ENCODE measurements at regions not wholly inside any gene's neighbourhood (a gene's known extent, or its start where the extent isn't known, plus 50 kb on each side); places are given as distances from the start of the nearest gene placed in this dataset.

DNA sequence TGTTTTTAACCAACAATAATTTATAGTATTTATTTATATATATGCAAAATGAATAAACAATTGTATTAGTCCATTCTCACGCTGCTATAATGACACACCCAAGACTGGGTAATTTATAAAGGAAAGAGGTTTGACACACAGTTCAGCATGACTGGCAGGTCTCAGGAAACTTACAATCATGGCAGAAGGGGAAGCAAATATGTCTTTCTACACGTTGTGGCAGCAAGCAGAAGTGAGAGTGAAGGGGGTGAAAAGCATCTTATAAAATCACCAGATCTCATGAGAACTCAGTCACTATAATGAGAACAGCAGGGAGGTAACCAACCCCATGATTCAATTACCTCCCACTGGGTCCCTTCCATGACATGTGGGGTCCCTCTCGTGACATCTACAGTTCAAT lies 162.8 kb upstream of the SLITRK3 start:
- Histone ChIP-seq H3K4me3 (ENCODE audit: low read depth, low read length) (no peak overlapping the region), H3K27me3 (replicated peaks; ENCODE audit: control insufficient read depth, insufficient read depth, low read length) (no peaks in the 10 kb centered on the region), H3K36me3 (ENCODE audit: control insufficient read depth, insufficient read depth, low read length) (no peaks in the 10 kb centered on the region), H3K9me3 (no peaks in the 10 kb centered on the region), H3K4me1 (no peaks in the 10 kb centered on the region)
- Mint-ChIP-seq H3K27me3 (ENCODE audit: insufficient read depth, unreplicated experiment) (no peaks in the 10 kb centered on the region), H3K9me3 (ENCODE audit: unreplicated experiment) (no peaks in the 10 kb centered on the region), H3K36me3 (ENCODE audit: insufficient read depth, unreplicated experiment) (no peaks in the 10 kb centered on the region), H3K4me3 (ENCODE audit: unreplicated experiment) (no peak overlapping the region), H3K4me1 (ENCODE audit: low read depth, unreplicated experiment) (no peaks in the 10 kb centered on the region), H3K27ac (ENCODE audit: unreplicated experiment) (no peak overlapping the region)
- no peak for DNase-seq
- no TSS peak for BruUV-seq (replicated peaks)
- CTCF ChIA-PET = no interaction called here
- intact Hi-C loops (cut with micrococcal nuclease; ENCODE audit: unreplicated experiment) = no loop called here
- POLR2A ChIA-PET = no interaction called here
- TF ChIP-seq, protein P1, sequence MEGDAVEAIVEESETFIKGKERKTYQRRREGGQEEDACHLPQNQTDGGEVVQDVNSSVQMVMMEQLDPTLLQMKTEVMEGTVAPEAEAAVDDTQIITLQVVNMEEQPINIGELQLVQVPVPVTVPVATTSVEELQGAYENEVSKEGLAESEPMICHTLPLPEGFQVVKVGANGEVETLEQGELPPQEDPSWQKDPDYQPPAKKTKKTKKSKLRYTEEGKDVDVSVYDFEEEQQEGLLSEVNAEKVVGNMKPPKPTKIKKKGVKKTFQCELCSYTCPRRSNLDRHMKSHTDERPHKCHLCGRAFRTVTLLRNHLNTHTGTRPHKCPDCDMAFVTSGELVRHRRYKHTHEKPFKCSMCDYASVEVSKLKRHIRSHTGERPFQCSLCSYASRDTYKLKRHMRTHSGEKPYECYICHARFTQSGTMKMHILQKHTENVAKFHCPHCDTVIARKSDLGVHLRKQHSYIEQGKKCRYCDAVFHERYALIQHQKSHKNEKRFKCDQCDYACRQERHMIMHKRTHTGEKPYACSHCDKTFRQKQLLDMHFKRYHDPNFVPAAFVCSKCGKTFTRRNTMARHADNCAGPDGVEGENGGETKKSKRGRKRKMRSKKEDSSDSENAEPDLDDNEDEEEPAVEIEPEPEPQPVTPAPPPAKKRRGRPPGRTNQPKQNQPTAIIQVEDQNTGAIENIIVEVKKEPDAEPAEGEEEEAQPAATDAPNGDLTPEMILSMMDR (IDR thresholded peaks at IDR 0.05; ENCODE audit: insufficient read depth in 1 of 2, low read depth in 1 of 2, low read length in 1 of 2, severe bottlenecking in 1 of 2, unreplicated experiment in 1 of 2) = no peak

DNA sequence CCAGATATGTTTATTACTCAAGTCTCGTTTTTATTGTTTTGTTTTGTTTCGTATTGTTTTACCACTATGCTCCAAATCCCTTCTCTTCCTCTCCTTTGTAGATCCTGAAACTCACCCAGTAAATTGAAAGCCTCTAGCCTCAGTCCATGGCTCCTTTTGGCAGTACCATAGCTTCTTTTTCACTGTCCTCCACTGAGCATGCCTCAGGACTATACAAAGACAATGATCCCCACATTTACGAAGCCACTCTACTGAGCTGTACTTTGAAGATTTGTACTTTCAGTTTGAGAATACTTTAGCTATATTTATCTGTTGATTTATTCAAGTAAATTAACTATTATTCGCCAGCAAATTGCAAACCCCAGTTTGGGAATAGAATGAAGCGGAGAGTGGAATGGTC lies 159.1 kb upstream of the SLITRK3 start:
- Mint-ChIP-seq H3K9me3 (ENCODE audit: unreplicated experiment) (no peaks in the 10 kb centered on the region), H3K36me3 (ENCODE audit: insufficient read depth, unreplicated experiment) (no peaks in the 10 kb centered on the region), H3K27me3 (ENCODE audit: insufficient read depth, unreplicated experiment) (no peaks in the 10 kb centered on the region), H3K4me3 (ENCODE audit: unreplicated experiment) (no peak overlapping the region), H3K27ac (ENCODE audit: unreplicated experiment) (no peak overlapping the region), H3K4me1 (ENCODE audit: low read depth, unreplicated experiment) (no peaks in the 10 kb centered on the region)
- no peaks in the 10 kb centered on the region for H3K4me1 ChIP-seq
- no peak for DNase-seq
- ChIA-PET POLR2A (no interaction called here), CTCF (no interaction called here)
- no peaks in the 10 kb centered on the region for H3K27me3 ChIP-seq (replicated peaks; ENCODE audit: control insufficient read depth, insufficient read depth, low read length)
- intact Hi-C loops (cut with micrococcal nuclease; ENCODE audit: unreplicated experiment) = no loop called here
- no peak overlapping the region for H3K4me3 ChIP-seq (ENCODE audit: low read depth, low read length)
- no peaks in the 10 kb centered on the region for H3K9me3 ChIP-seq
- H3K36me3 ChIP-seq (ENCODE audit: control insufficient read depth, insufficient read depth, low read length) = no peaks in the 10 kb centered on the region
- TF ChIP-seq, protein P1 (IDR thresholded peaks at IDR 0.05; ENCODE audit: insufficient read depth in 1 of 2, low read depth in 1 of 2, low read length in 1 of 2, severe bottlenecking in 1 of 2, unreplicated experiment in 1 of 2) = no peak
- BruUV-seq (replicated peaks) = no TSS peak

DNA sequence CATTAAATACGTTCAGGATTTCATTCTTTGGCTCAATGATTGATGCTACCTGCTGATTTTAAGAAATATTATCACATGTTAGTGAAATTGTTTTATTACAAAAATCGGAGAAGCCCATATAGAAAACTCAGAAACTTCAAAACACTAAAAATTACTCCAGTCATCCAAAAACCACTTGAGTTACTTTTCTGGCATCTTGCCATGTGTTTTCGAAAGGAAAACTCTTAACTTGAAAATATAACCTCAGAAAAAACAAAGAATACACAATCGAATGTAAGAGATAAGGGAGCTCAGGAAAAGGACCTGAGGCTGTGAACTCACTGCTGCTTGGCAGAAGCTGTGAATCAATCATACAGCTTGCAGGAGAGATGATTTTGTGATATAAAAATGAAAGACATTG lies 151.3 kb upstream of the SLITRK3 start:
- no peaks in the 10 kb centered on the region for H3K4me1 ChIP-seq
- no peaks in the 10 kb centered on the region for H3K27me3 ChIP-seq (replicated peaks; ENCODE audit: control insufficient read depth, insufficient read depth, low read length)
- TF ChIP-seq, protein P1 (IDR thresholded peaks at IDR 0.05; ENCODE audit: insufficient read depth in 1 of 2, low read depth in 1 of 2, low read length in 1 of 2, severe bottlenecking in 1 of 2, unreplicated experiment in 1 of 2) = no peak
- no peaks in the 10 kb centered on the region for H3K9me3 ChIP-seq
- POLR2A ChIA-PET = no interaction called here
- Mint-ChIP-seq H3K27ac (ENCODE audit: unreplicated experiment) (no peak overlapping the region), H3K27me3 (ENCODE audit: insufficient read depth, unreplicated experiment) (no peaks in the 10 kb centered on the region), H3K4me3 (ENCODE audit: unreplicated experiment) (no peak overlapping the region), H3K36me3 (ENCODE audit: insufficient read depth, unreplicated experiment) (no peaks in the 10 kb centered on the region), H3K9me3 (ENCODE audit: unreplicated experiment) (no peaks in the 10 kb centered on the region), H3K4me1 (ENCODE audit: low read depth, unreplicated experiment) (no peaks in the 10 kb centered on the region)
- BruUV-seq (replicated peaks) = no TSS peak
- DNase-seq = no peak
- intact Hi-C loops (cut with micrococcal nuclease; ENCODE audit: unreplicated experiment) = no loop called here
- no peaks in the 10 kb centered on the region for H3K36me3 ChIP-seq (ENCODE audit: control insufficient read depth, insufficient read depth, low read length)
- H3K4me3 ChIP-seq (ENCODE audit: low read depth, low read length) = no peak overlapping the region
- CTCF ChIA-PET = no interaction called here
